Naive thymus-derived CD4-positive, alpha-beta T cell (primary cell): ENCODE measurements at regions not wholly inside any gene's neighbourhood (a gene's known extent, or its start where the extent isn't known, plus 50 kb on each side); places are given as distances from the start of the nearest gene placed in this dataset.
A peak's percentile ranks its signal among the peaks of the same experiment; 100 is the strongest.

Experiments
- ATAC-seq: fragments of 150-1000 bp; cut with Tn5 transposase; 2 replicates; pipeline ENCODE4 v1.10.0; 2021; ENCODE audit warnings: mild to moderate bottlenecking, moderate library complexity
- CTCF ChIA-PET: fragments of 350-600 bp; sonication (Branson Sonifier 250); formaldehyde crosslinking; loops from one replicate; lab custom pipeline; 2021; ENCODE audit warnings: antibody characterized with exemption; lab: Charles Lee
- POLR2A ChIA-PET: fragments of 350-600 bp; sonication (Branson Sonifier 250); formaldehyde crosslinking; loops from one replicate; lab custom pipeline; 2021; ENCODE audit warnings: antibody characterized with exemption, inconsistent platforms; lab: Charles Lee
- DNase-seq, 9 donors: peaks; one replicate each; pipeline versions ENCODE4 v3.0.0 to v3.0.0-alpha.2; 2020 to 2022; ENCODE audit warnings: mixed read lengths in 1 of 9
- H3K27ac ChIP-seq: one replicate; pipeline ENCODE4 v1.7.0; 2013; ENCODE audit warnings: mild to moderate bottlenecking, low read depth, low read length, moderate library complexity
- H3K27me3 ChIP-seq, 2 donors: one replicate each; pipeline ENCODE4 v1.7.0; 2013; ENCODE audit warnings: low read length in 2 of 2, mild to moderate bottlenecking in 2 of 2, moderate library complexity in 2 of 2; ENCODE audit not compliant: control insufficient read depth in 2 of 2, insufficient read depth in 2 of 2
- H3K36me3 ChIP-seq, 3 experiments: 1 replicate in 2 of 3; 2 replicates in 1 of 3; pipeline ENCODE4 v1.7.0; 2013; ENCODE audit warnings: low read length in 3 of 3, mild to moderate bottlenecking in 3 of 3, moderate library complexity in 1 of 3; ENCODE audit not compliant: insufficient read depth in 3 of 3, control insufficient read depth in 2 of 3
- H3K4me1 ChIP-seq, 2 donors: one replicate each; pipeline ENCODE4 v1.7.0; 2013; ENCODE audit warnings: low read length in 2 of 2, mild to moderate bottlenecking in 2 of 2, moderate library complexity in 1 of 2; ENCODE audit not compliant: control insufficient read depth in 2 of 2, insufficient read depth in 2 of 2
- H3K4me3 ChIP-seq: 2 replicates; pipeline ENCODE4 v1.7.0; 2013; ENCODE audit warnings: mild to moderate bottlenecking, low read length
- H3K9me3 ChIP-seq, 3 experiments: 1 replicate in 2 of 3; 2 replicates in 1 of 3; pipeline ENCODE4 v1.7.0; 2013; ENCODE audit warnings: low read length in 3 of 3; ENCODE audit not compliant: control insufficient read depth in 2 of 3
- H3K27ac Mint-ChIP-seq, 9 donors: one replicate each; pipeline ENCODE4 v1.8.0; 2020 to 2022; ENCODE audit warnings: mixed read lengths in 9 of 9, mild to moderate bottlenecking in 8 of 9, moderate library complexity in 5 of 9, inconsistent platforms in 2 of 9
- H3K27me3 Mint-ChIP-seq, 5 donors: one replicate each; pipeline ENCODE4 v1.8.0; 2021 to 2022; ENCODE audit warnings: mixed read lengths in 5 of 5, mild to moderate bottlenecking in 1 of 5
- H3K36me3 Mint-ChIP-seq, 5 donors: one replicate each; pipeline ENCODE4 v1.8.0; 2020 to 2022; ENCODE audit warnings: mixed read lengths in 5 of 5, mild to moderate bottlenecking in 3 of 5, inconsistent platforms in 1 of 5
- H3K4me1 Mint-ChIP-seq, 7 donors: one replicate each; pipeline ENCODE4 v1.8.0; 2020 to 2022; ENCODE audit warnings: mixed read lengths in 7 of 7, mild to moderate bottlenecking in 3 of 7, inconsistent platforms in 1 of 7
- H3K4me3 Mint-ChIP-seq, 10 donors: one replicate each; pipeline ENCODE4 v1.8.0; 2020 to 2022; ENCODE audit warnings: mild to moderate bottlenecking in 10 of 10, mixed read lengths in 10 of 10, moderate library complexity in 6 of 10, inconsistent platforms in 2 of 10
- H3K9me3 Mint-ChIP-seq, 11 donors: one replicate each; pipeline ENCODE4 v1.8.0; 2020 to 2022; ENCODE audit warnings: mixed read lengths in 11 of 11, mild to moderate bottlenecking in 4 of 11, inconsistent platforms in 1 of 11, moderate library complexity in 1 of 11
- intact Hi-C, 2 donors: fragments of 100-400 bp; cut with micrococcal nuclease; formaldehyde crosslinking; loops; one replicate each; pipeline ENCODE4 v1.15.1; 2023

DNA sequence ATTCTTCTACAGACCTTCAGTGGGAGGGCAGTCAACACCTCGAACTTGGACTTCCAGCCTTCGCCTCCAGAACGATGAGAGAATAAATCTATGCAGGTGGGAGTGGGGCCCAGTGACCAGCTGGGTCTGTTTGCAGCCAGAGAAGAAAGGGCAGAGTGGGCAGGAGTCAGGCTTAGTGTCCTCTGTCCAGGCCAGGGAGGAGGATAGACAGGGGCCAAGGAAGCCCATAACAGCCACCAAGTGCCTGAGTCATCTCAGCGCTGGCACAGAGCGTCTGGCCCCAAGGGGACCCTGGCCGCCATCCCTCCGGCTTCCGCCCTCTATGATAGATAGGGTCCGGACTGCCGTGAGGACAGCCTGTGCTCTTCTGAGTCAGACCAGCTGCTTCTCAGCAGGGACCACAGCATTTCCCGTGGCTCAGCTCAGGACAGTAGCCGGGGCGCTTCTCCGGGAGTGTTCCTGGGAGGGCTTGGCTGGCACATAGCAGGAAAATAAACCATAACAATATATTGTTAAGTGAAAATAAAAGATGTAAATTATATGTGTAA, 133.1 kb upstream of the C1orf174 start:
- H3K4me1 Mint-ChIP-seq: no peaks in the 10 kb centered on the region

DNA sequence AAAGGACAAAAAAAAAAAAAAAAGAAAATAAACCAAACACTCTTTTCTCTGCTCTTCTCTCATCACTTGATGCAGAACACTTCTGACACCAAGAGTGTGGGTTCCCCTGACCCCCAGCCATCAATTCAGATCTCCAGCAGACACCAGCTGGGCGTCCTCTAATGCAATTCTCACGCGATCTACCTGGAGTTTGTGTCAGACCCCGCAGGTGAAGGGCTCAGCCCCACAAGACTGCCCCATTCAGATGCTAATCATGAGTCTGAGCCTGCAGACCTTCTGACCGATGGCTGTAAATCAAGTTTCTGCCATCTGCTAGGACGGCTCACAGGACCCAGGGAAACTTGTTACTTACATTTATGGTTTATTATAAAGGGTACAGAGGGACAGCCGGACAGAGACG, 133.6 kb upstream of the C1orf174 start:
- POLR2A ChIA-PET: no interaction called here
- CTCF ChIA-PET: no interaction called here
- intact Hi-C loops: no loop called here
- Histone ChIP-seq H3K4me3 (no peak overlapping the region), H3K36me3 (no peaks in the 10 kb centered on the region), H3K4me1 (no peaks in the 10 kb centered on the region), H3K9me3 (no peaks in the 10 kb centered on the region), H3K27ac (no peak overlapping the region), H3K27me3 (no peaks in the 10 kb centered on the region)
- Mint-ChIP-seq H3K27me3 (peaks cover 13 to 39% (median 17%) of the 10 kb centered on the region in 5 donors), H3K36me3 (peaks cover 0 to 4% (median 0%) of the 10 kb centered on the region in 5 donors), H3K4me1 (no peaks in the 10 kb centered on the region), H3K4me3 (no peak overlapping the region), H3K27ac (no peak overlapping the region), H3K9me3 (peaks cover 0 to 13% (median 4%) of the 10 kb centered on the region in 11 donors)
- ATAC-seq (no peak), DNase-seq (no peak)

More for the DNA sequence above, 133.1 kb upstream of the C1orf174 start:
- Histone ChIP-seq H3K27ac (no peak overlapping the region), H3K27me3 (no peaks in the 10 kb centered on the region), H3K4me3 (no peak overlapping the region), H3K36me3 (no peaks in the 10 kb centered on the region), H3K9me3 (no peaks in the 10 kb centered on the region), H3K4me1 (no peaks in the 10 kb centered on the region)
- intact Hi-C loops: no loop called here
- ATAC-seq (no peak), DNase-seq (no peak)
- POLR2A ChIA-PET: no interaction called here
- Mint-ChIP-seq H3K36me3 (peaks cover 0 to 4% (median 0%) of the 10 kb centered on the region in 5 donors), H3K27me3 (peaks cover 10 to 34% (median 17%) of the 10 kb centered on the region in 5 donors), H3K27ac (no peak overlapping the region), H3K9me3 (peaks cover 0 to 13% (median 4%) of the 10 kb centered on the region in 11 donors), H3K4me3 (no peak overlapping the region)
- CTCF ChIA-PET: no interaction called here

DNA sequence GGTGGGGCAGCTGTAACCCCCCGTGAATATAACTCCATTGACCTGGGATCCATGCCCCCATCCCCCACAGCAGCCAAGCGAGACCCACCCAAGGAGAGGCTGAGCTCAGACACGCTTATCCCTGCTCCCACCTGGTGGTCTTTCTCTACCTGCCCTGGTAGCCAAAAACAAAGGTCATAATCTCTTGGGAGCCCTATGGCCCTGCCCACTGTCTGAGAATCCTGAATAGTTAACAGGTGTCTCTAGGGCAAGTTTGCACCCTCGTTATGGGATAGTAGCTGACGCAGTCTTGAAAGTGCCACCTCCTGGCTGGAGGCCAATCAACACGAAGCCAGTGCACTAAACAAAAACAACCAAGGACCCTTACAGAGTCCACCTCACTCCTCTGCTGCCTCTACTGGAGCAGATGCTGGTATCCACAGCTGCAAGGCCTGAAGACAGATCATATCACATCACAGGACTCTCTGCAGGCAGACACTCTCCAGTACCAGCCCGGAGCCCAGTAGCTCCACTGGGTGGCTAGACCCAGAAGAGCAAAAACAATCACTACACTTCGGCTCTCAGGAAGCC, 134.3 kb upstream of the C1orf174 start:
- Histone ChIP-seq H3K4me1 (no peaks in the 10 kb centered on the region), H3K4me3 (no peak overlapping the region), H3K36me3 (no peaks in the 10 kb centered on the region), H3K27ac (no peak overlapping the region), H3K27me3 (no peaks in the 10 kb centered on the region), H3K9me3 (no peaks in the 10 kb centered on the region)
- CTCF ChIA-PET: no interaction called here
- Mint-ChIP-seq H3K4me1 (no peaks in the 10 kb centered on the region), H3K27ac (no peak overlapping the region), H3K9me3 (peaks cover 0 to 19% (median 4%) of the 10 kb centered on the region in 11 donors), H3K27me3 (peaks cover 10 to 44% (median 17%) of the 10 kb centered on the region in 5 donors), H3K4me3 (no peak overlapping the region), H3K36me3 (peaks cover 0 to 4% (median 0%) of the 10 kb centered on the region in 5 donors)
- ATAC-seq: no peak
- POLR2A ChIA-PET: no interaction called here
- intact Hi-C loops: no loop called here
- no peak for DNase-seq

DNA sequence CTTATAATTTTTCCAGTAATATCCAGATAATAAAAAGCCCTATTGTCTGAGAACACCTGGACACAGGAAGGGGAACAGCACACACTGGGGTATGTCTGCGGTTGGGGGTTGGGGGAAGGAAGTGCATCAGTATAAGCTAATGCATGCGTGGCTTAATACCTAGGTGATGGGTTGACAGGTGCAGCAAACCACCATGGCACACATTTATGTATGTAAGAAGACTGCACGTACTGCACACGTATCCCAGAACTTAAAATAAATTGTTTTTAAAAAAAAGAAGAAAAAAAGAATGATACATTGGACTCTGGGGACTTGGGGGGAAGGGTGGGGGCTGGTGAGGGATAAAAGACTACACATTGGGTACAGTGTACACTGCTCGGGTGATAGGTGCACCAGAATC, 144.9 kb upstream of the C1orf174 start:
- DNase-seq (no peak), ATAC-seq (no peak)
- peaks cover 0 to 10% of the 10 kb centered on the region in 2 donors for H3K4me1 ChIP-seq
- H3K27ac ChIP-seq: no peak overlapping the region
- H3K4me3 Mint-ChIP-seq: no peak overlapping the region
- no peaks in the 10 kb centered on the region for H3K36me3 Mint-ChIP-seq
- POLR2A ChIA-PET: no interaction called here
- H3K27ac Mint-ChIP-seq: no peak overlapping the region
- peaks cover 0 to 4% (median 0%) of the 10 kb centered on the region in 11 donors for H3K9me3 Mint-ChIP-seq
- H3K4me3 ChIP-seq: no peak overlapping the region
- no peaks in the 10 kb centered on the region for H3K36me3 ChIP-seq
- H3K27me3 ChIP-seq: no peaks in the 10 kb centered on the region
- intact Hi-C loops: no loop called here
- CTCF ChIA-PET: no interaction called here
- H3K4me1 Mint-ChIP-seq: peaks cover 0 to 16% (median 5%) of the 10 kb centered on the region in 7 donors
- peaks cover 2 to 12% (median 6%) of the 10 kb centered on the region in 5 donors for H3K27me3 Mint-ChIP-seq
- no peaks in the 10 kb centered on the region for H3K9me3 ChIP-seq

DNA sequence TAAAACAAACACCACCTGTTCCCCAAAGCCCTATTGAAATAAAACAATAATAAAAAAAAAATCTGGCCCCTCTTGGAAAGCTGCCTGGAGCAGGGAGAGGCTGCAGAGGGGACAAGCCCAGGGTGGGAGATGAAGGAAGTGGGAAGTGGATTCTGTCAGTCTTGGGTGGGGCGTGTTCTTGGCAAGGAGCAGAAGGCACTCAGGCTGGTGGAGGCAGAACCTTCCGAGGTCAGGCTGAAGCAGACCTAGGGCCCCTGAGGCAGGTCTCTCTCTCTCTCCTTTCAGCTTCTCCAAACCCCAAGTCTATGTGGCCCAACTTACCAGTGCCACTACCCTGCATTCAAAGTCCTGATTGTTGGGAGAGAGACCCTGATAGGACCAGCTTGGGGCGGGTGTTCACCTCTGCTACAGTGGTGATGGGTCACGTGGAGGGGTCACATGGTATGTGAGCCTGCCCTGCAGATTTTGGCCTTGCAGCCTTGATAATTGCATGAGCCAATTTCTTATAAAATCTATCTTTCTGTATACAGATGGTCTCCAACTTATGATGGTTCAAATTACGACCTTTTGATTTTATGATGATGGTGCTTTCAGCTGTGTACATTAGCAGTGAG, 145.4 kb upstream of the C1orf174 start:
- peaks cover 2 to 13% (median 6%) of the 10 kb centered on the region in 5 donors for H3K27me3 Mint-ChIP-seq
- ChIA-PET POLR2A (no interaction called here), CTCF (no interaction called here)
- peaks cover 0 to 10% of the 10 kb centered on the region in 2 donors for H3K4me1 ChIP-seq
- DNase-seq: no peak
- H3K36me3 ChIP-seq: no peaks in the 10 kb centered on the region
- no peaks in the 10 kb centered on the region for H3K36me3 Mint-ChIP-seq
- no peaks in the 10 kb centered on the region for H3K27me3 ChIP-seq
- no peak overlapping the region for H3K4me3 ChIP-seq
- peaks cover 0 to 4% (median 0%) of the 10 kb centered on the region in 11 donors for H3K9me3 Mint-ChIP-seq
- H3K4me1 Mint-ChIP-seq: peaks cover 0 to 16% (median 5%) of the 10 kb centered on the region in 7 donors
- intact Hi-C loops: no loop called here
- no peak overlapping the region for H3K27ac ChIP-seq
- no peak for ATAC-seq
- H3K27ac Mint-ChIP-seq: no peak overlapping the region
- no peak overlapping the region for H3K4me3 Mint-ChIP-seq
- no peaks in the 10 kb centered on the region for H3K9me3 ChIP-seq

DNA sequence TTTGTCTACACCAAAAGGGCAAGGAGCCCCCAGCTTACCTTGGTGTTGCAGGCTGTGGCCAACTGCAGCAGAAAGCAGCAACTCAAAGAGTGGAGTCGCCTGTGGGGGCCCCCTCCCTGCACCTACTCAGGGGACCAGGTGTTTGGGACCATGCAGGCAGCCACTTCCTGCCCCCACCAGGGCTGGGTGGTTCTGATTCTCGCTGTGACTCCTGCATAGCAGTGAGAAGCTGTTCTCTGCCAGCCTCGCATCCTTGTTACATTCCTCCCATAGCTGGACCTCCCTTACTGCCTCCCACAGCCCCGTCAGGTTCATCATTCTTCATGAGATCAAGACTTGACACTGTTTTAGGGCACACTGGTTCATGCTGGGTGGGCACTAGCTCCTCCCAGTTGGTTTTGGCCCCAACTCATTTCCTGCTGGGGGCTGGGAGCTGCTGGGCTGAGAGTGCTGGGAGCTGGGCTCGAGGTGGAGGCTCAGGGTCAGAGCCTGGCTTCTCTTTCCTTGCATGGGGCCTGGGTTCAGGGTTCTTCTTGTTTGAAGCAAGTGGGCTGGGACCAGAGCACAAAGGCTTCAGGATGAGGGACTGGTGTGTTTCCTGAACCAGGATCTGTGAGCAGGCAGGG, 146.9 kb upstream of the C1orf174 start:
- peak overlapping the region in 2 of 10 donors; percentile 11 to 44 for H3K4me3 Mint-ChIP-seq
- H3K4me1 Mint-ChIP-seq: peaks cover 0 to 11% (median 5%) of the 10 kb centered on the region in 7 donors

More for the DNA sequence above, 146.9 kb upstream of the C1orf174 start:
- H3K27ac Mint-ChIP-seq: no peak overlapping the region
- no peaks in the 10 kb centered on the region for H3K36me3 Mint-ChIP-seq
- no peak overlapping the region for H3K27ac ChIP-seq
- H3K9me3 ChIP-seq: no peaks in the 10 kb centered on the region
- no peaks in the 10 kb centered on the region for H3K36me3 ChIP-seq
- no peak for ATAC-seq
- ChIA-PET CTCF (interaction anchor here (0.6 kb wide), 1 partner anchor 269 kb away, joined by 3 read pairs; no protein-coding TSS in a partner anchor), POLR2A (interaction anchor here (0.6 kb wide), 1 partner anchor 76 kb away, joined by 3 read pairs; no protein-coding TSS in a partner anchor)
- intact Hi-C loops: no loop called here
- H3K4me3 ChIP-seq: no peak overlapping the region
- H3K27me3 ChIP-seq: no peaks in the 10 kb centered on the region
- no peak for DNase-seq
- peaks cover 0 to 10% of the 10 kb centered on the region in 2 donors for H3K4me1 ChIP-seq
- H3K27me3 Mint-ChIP-seq: peaks cover 2 to 13% (median 6%) of the 10 kb centered on the region in 5 donors
- peaks cover 0 to 4% (median 0%) of the 10 kb centered on the region in 11 donors for H3K9me3 Mint-ChIP-seq
